SW480 (cell line): ENCODE measurements at regions not wholly inside any gene's neighbourhood (a gene's known extent, or its start where the extent isn't known, plus 50 kb on each side); places are given as distances from the start of the nearest gene placed in this dataset.

Source experiments
- DNase-seq: peaks from one replicate; pipeline ENCODE4 v3.0.0-alpha.2; 2016; ENCODE audit warnings: low spot score

- no peak for DNase-seq
Measured at GRCh38 chr1:5713101-5714010, 278.9 kb downstream of the NPHP4 start.

- DNase-seq, result no peak
Measured at GRCh38 chr1:5711956-5712645, 280.1 kb downstream of the NPHP4 start.

- no peak for DNase-seq
Measured at GRCh38 chr1:5711079-5711478, 281.1 kb downstream of the NPHP4 start.

GRCh38 chr1:5709976-5710375 is 282.2 kb downstream of the NPHP4 start:
- no peak for DNase-seq

- no peak for DNase-seq
Measured at GRCh38 chr1:5709461-5709975, 282.7 kb downstream of the NPHP4 start.

GRCh38 chr1:5708346-5709245 is 283.6 kb downstream of the NPHP4 start:
- no peak for DNase-seq

- peak; percentile 92 for DNase-seq
Measured at GRCh38 chr1:5707566-5708345, 284.5 kb downstream of the NPHP4 start.

- DNase-seq, result no peak
Measured at GRCh38 chr1:5706239-5706638, 286.0 kb downstream of the NPHP4 start.

- DNase-seq, result no peak
Measured at GRCh38 chr1:5705751-5706150, 286.5 kb downstream of the NPHP4 start.

GRCh38 chr1:5704561-5705514 is 287.4 kb downstream of the NPHP4 start:
- no peak for DNase-seq

GRCh38 chr1:5701642-5702041 is 290.6 kb downstream of the NPHP4 start:
- no peak for DNase-seq

GRCh38 chr1:5693568-5693967 is 298.7 kb downstream of the NPHP4 start:
- no peak for DNase-seq

GRCh38 chr1:5692664-5693063 is 299.6 kb downstream of the NPHP4 start:
- DNase-seq, result no peak

GRCh38 chr1:5691795-5692509 is 300.3 kb downstream of the NPHP4 start:
- DNase-seq, result no peak

- no peak for DNase-seq
Measured at GRCh38 chr1:5690898-5691297, 301.3 kb downstream of the NPHP4 start.

GRCh38 chr1:5690291-5690690 is 301.9 kb downstream of the NPHP4 start:
- DNase-seq, result no peak

GRCh38 chr1:5688081-5689077 is 303.8 kb downstream of the NPHP4 start:
- DNase-seq, result peak; percentile 61
